ENCODE measurements at regions not wholly inside any gene's neighbourhood (a gene's known extent, or its start where the extent isn't known, plus 50 kb on each side); places are given as distances from the start of the nearest gene placed in this dataset.

GRCh38 chr5:3925022-3925421 is 329.4 kb downstream of the IRX1 start:
- Histone ChIP-seq H3K4me1 (ENCODE audit: insufficient read depth, low read length) (no peaks in the 10 kb centered on the region), H3K27ac (ENCODE audit: low read length) (no peak overlapping the region), H3K9ac (ENCODE audit: low read depth, low read length) (no peak overlapping the region), H3K36me3 (ENCODE audit: insufficient read depth, low read depth, low read length) (no peaks in the 10 kb centered on the region), H3K4me3 (ENCODE audit: low read length) (no peak overlapping the region), H3K27me3 (ENCODE audit: insufficient read depth, low read length) (no peaks in the 10 kb centered on the region), H3K9me3 (ENCODE audit: insufficient read depth, low read depth, low read length) (no peaks in the 10 kb centered on the region)

GRCh38 chr5:3925935-3926334 is 330.3 kb downstream of the IRX1 start:
- Histone ChIP-seq H3K36me3 (ENCODE audit: insufficient read depth, low read depth, low read length) (no peaks in the 10 kb centered on the region), H3K9ac (ENCODE audit: low read depth, low read length) (no peak overlapping the region), H3K4me3 (ENCODE audit: low read length) (no peak overlapping the region), H3K27me3 (ENCODE audit: insufficient read depth, low read length) (no peaks in the 10 kb centered on the region), H3K27ac (ENCODE audit: low read length) (no peak overlapping the region), H3K9me3 (ENCODE audit: insufficient read depth, low read depth, low read length) (no peaks in the 10 kb centered on the region), H3K4me1 (ENCODE audit: insufficient read depth, low read length) (no peaks in the 10 kb centered on the region)

DNA sequence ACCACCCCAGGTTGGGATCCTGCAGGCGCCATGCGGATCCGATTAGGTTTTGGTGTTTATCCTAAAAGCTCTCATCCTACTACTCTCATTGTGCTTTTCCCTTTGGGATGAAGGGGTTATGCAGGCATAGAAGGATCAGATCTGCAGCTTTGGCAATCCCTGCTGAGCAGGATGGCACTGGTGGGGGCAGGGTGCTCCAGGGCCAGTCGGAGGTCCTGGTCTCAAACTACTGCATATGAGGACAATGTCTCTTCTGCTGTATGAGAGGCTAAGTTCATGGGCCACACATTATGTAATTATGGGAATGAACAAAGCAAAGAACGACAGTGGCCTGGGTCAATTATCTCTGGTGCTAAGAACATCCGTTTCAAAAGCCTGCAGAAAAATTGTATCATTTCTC is 334.2 kb downstream of the IRX1 start:
- no peak overlapping the region for H3K4me3 ChIP-seq (ENCODE audit: low read length)
- H3K36me3 ChIP-seq (ENCODE audit: insufficient read depth, low read depth, low read length) = no peaks in the 10 kb centered on the region
- no peaks in the 10 kb centered on the region for H3K9me3 ChIP-seq (ENCODE audit: insufficient read depth, low read depth, low read length)
- no peak overlapping the region for H3K27ac ChIP-seq (ENCODE audit: low read length)
- H3K9ac ChIP-seq (ENCODE audit: low read depth, low read length) = no peak overlapping the region
- H3K4me1 ChIP-seq (ENCODE audit: insufficient read depth, low read length) = no peaks in the 10 kb centered on the region
- no peaks in the 10 kb centered on the region for H3K27me3 ChIP-seq (ENCODE audit: insufficient read depth, low read length)

GRCh38 chr5:3931976-3932375 is 336.3 kb downstream of the IRX1 start:
- no peak overlapping the region for H3K27ac ChIP-seq (ENCODE audit: low read length)
- no peaks in the 10 kb centered on the region for H3K36me3 ChIP-seq (ENCODE audit: insufficient read depth, low read depth, low read length)
- peaks cover 2% of the 10 kb centered on the region; the same call in 1 of the 2 replicates for H3K9me3 ChIP-seq (ENCODE audit: insufficient read depth, low read depth, low read length)
- H3K4me1 ChIP-seq (ENCODE audit: insufficient read depth, low read length) = no peaks in the 10 kb centered on the region
- no peaks in the 10 kb centered on the region for H3K27me3 ChIP-seq (ENCODE audit: insufficient read depth, low read length)
- H3K4me3 ChIP-seq (ENCODE audit: low read length) = no peak overlapping the region
- no peak overlapping the region for H3K9ac ChIP-seq (ENCODE audit: low read depth, low read length)

DNA sequence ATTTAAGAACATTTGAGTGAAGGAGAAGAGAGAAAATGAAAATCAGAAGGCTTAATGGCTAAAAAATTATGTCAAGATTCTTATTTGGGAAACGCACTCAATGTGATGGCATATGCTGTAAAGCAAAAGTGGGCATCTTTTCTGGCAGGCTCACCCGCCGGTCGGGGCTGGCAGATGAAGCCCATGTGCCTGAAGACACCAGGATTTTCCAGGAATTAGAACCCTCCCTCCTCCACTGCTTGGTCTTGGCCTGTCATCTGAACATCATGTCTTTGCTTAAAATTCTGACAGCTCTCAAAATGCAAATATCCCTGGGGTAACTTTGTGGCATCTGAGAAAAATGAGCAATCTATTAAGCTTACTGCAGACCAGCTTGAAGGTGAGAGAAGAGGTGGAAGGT is 337.9 kb downstream of the IRX1 start:
- Histone ChIP-seq H3K36me3 (ENCODE audit: insufficient read depth, low read depth, low read length) (no peaks in the 10 kb centered on the region), H3K9me3 (ENCODE audit: insufficient read depth, low read depth, low read length) (peaks cover 7% of the 10 kb centered on the region; the same call in 1 of the 2 replicates), H3K4me1 (ENCODE audit: insufficient read depth, low read length) (no peaks in the 10 kb centered on the region), H3K27me3 (ENCODE audit: insufficient read depth, low read length) (no peaks in the 10 kb centered on the region), H3K9ac (ENCODE audit: low read depth, low read length) (no peak overlapping the region), H3K4me3 (ENCODE audit: low read length) (no peak overlapping the region), H3K27ac (ENCODE audit: low read length) (no peak overlapping the region)

DNA sequence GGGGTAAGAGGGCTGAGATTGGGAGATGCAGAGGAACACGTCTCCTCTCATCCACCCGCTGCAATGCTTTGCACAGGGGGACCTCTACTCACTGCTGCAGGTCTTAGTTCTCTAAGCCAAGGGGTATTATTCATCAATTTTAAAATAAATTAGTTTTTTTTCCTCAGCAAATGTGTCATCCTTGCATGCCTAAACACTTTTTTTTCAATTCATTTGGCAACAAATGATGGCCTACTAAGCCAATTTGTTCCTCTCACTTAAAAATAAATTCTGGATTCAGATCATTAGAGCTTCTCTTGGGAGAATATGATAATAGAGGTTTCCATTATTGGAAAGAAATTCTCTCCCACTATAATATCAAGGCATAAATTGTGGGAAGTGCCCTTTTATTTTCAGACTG is 338.3 kb downstream of the IRX1 start:
- Histone ChIP-seq H3K36me3 (ENCODE audit: insufficient read depth, low read depth, low read length) (no peaks in the 10 kb centered on the region), H3K4me1 (ENCODE audit: insufficient read depth, low read length) (no peaks in the 10 kb centered on the region), H3K9me3 (ENCODE audit: insufficient read depth, low read depth, low read length) (peaks cover 7% of the 10 kb centered on the region; the same call in 1 of the 2 replicates), H3K27me3 (ENCODE audit: insufficient read depth, low read length) (no peaks in the 10 kb centered on the region), H3K9ac (ENCODE audit: low read depth, low read length) (no peak overlapping the region), H3K4me3 (ENCODE audit: low read length) (no peak overlapping the region), H3K27ac (ENCODE audit: low read length) (no peak overlapping the region)

- no peak overlapping the region for H3K4me3 ChIP-seq (ENCODE audit: low read length)
- H3K4me1 ChIP-seq (ENCODE audit: insufficient read depth, low read length) = no peaks in the 10 kb centered on the region
- no peak overlapping the region for H3K27ac ChIP-seq (ENCODE audit: low read length)
- H3K27me3 ChIP-seq (ENCODE audit: insufficient read depth, low read length) = no peaks in the 10 kb centered on the region
- H3K9ac ChIP-seq (ENCODE audit: low read depth, low read length) = no peak overlapping the region
- no peaks in the 10 kb centered on the region for H3K9me3 ChIP-seq (ENCODE audit: insufficient read depth, low read depth, low read length)
- H3K36me3 ChIP-seq (ENCODE audit: insufficient read depth, low read depth, low read length) = no peaks in the 10 kb centered on the region
Observed at GRCh38 chr5:3943859-3944258, 348.2 kb downstream of the IRX1 start.

DNA sequence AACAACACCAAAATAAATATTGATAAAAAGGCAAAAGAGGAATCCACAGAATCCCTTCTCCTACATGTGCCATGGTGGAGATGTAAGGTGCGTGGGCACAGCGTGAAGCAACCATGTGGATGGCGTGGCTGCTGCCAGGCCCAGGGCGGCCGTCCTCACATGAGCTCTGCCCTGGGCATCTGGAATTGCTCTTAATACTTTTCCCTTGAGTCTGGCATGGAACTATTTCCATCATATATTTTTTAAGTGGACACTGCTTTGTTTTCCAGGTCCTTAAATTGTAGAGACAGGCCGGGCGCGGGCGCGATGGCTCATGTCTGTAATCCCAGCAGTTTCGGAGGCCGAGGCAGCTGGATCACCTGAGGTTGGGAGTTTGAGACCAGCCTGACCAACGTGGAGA is 349.3 kb downstream of the IRX1 start:
- Histone ChIP-seq H3K36me3 (ENCODE audit: insufficient read depth, low read depth, low read length) (no peaks in the 10 kb centered on the region), H3K27me3 (ENCODE audit: insufficient read depth, low read length) (no peaks in the 10 kb centered on the region), H3K4me1 (ENCODE audit: insufficient read depth, low read length) (no peaks in the 10 kb centered on the region)

DNA sequence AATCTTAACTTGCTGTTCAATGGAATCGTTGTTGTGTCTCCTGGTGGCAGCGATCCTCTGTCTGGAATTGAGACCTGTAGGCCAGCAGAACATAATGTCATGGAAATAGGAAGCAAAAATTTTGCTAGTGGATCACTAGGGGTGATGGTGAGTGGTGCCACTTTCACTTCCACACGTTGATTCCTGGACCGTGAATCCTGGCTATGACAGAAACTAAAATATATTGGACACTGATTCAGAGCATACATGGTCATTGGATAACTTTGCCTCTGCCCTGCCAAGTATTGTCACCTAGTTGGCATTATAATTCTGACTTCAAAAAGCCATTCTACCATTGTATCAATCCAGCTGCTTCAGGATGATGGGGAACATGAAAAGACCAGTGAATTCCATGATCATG is 353.2 kb downstream of the IRX1 start:
- Histone ChIP-seq H3K4me1 (ENCODE audit: insufficient read depth, low read length) (no peaks in the 10 kb centered on the region), H3K4me3 (ENCODE audit: low read length) (no peak overlapping the region), H3K27me3 (ENCODE audit: insufficient read depth, low read length) (no peaks in the 10 kb centered on the region), H3K9ac (ENCODE audit: low read depth, low read length) (no peak overlapping the region), H3K9me3 (ENCODE audit: insufficient read depth, low read depth, low read length) (no peaks in the 10 kb centered on the region), H3K27ac (ENCODE audit: low read length) (no peak overlapping the region), H3K36me3 (ENCODE audit: insufficient read depth, low read depth, low read length) (no peaks in the 10 kb centered on the region)

More for the DNA sequence above, 349.3 kb downstream of the IRX1 start:
- Histone ChIP-seq H3K4me3 (ENCODE audit: low read length) (no peak overlapping the region), H3K9ac (ENCODE audit: low read depth, low read length) (no peak overlapping the region), H3K27ac (ENCODE audit: low read length) (no peak overlapping the region), H3K9me3 (ENCODE audit: insufficient read depth, low read depth, low read length) (no peaks in the 10 kb centered on the region)

GRCh38 chr5:3954199-3954598 is 358.6 kb downstream of the IRX1 start:
- H3K4me3 ChIP-seq (ENCODE audit: low read length) = no peak overlapping the region
- H3K36me3 ChIP-seq (ENCODE audit: insufficient read depth, low read depth, low read length) = no peaks in the 10 kb centered on the region
- no peaks in the 10 kb centered on the region for H3K4me1 ChIP-seq (ENCODE audit: insufficient read depth, low read length)
- H3K9ac ChIP-seq (ENCODE audit: low read depth, low read length) = no peak overlapping the region
- H3K9me3 ChIP-seq (ENCODE audit: insufficient read depth, low read depth, low read length) = no peaks in the 10 kb centered on the region
- no peak overlapping the region for H3K27ac ChIP-seq (ENCODE audit: low read length)
- no peaks in the 10 kb centered on the region for H3K27me3 ChIP-seq (ENCODE audit: insufficient read depth, low read length)

- Histone ChIP-seq H3K9me3 (ENCODE audit: insufficient read depth, low read depth, low read length) (no peaks in the 10 kb centered on the region), H3K27ac (ENCODE audit: low read length) (no peak overlapping the region), H3K9ac (ENCODE audit: low read depth, low read length) (no peak overlapping the region), H3K27me3 (ENCODE audit: insufficient read depth, low read length) (no peaks in the 10 kb centered on the region), H3K4me3 (ENCODE audit: low read length) (no peak overlapping the region), H3K4me1 (ENCODE audit: insufficient read depth, low read length) (no peaks in the 10 kb centered on the region), H3K36me3 (ENCODE audit: insufficient read depth, low read depth, low read length) (no peaks in the 10 kb centered on the region)
Observed at GRCh38 chr5:3954633-3955032, 359.0 kb downstream of the IRX1 start.

GRCh38 chr5:3957658-3958057 is 362.0 kb downstream of the IRX1 start:
- H3K36me3 ChIP-seq (ENCODE audit: insufficient read depth, low read depth, low read length) = no peaks in the 10 kb centered on the region
- no peak overlapping the region for H3K27ac ChIP-seq (ENCODE audit: low read length)
- H3K4me1 ChIP-seq (ENCODE audit: insufficient read depth, low read length) = no peaks in the 10 kb centered on the region
- no peaks in the 10 kb centered on the region for H3K9me3 ChIP-seq (ENCODE audit: insufficient read depth, low read depth, low read length)
- H3K9ac ChIP-seq (ENCODE audit: low read depth, low read length) = no peak overlapping the region
- H3K27me3 ChIP-seq (ENCODE audit: insufficient read depth, low read length) = no peaks in the 10 kb centered on the region
- H3K4me3 ChIP-seq (ENCODE audit: low read length) = no peak overlapping the region

GRCh38 chr5:3958389-3958788 is 362.8 kb downstream of the IRX1 start:
- H3K9me3 ChIP-seq (ENCODE audit: insufficient read depth, low read depth, low read length) = no peaks in the 10 kb centered on the region
- H3K36me3 ChIP-seq (ENCODE audit: insufficient read depth, low read depth, low read length) = no peaks in the 10 kb centered on the region
- H3K4me1 ChIP-seq (ENCODE audit: insufficient read depth, low read length) = no peaks in the 10 kb centered on the region
- H3K4me3 ChIP-seq (ENCODE audit: low read length) = no peak overlapping the region
- H3K27me3 ChIP-seq (ENCODE audit: insufficient read depth, low read length) = no peaks in the 10 kb centered on the region
- no peak overlapping the region for H3K9ac ChIP-seq (ENCODE audit: low read depth, low read length)
- no peak overlapping the region for H3K27ac ChIP-seq (ENCODE audit: low read length)

Data from iPS-20b (cell line).